ENCODE measurements at regions not wholly inside any gene's neighbourhood (a gene's known extent, or its start where the extent isn't known, plus 50 kb on each side); places are given as distances from the start of the nearest gene placed in this dataset.
"Not testable (repeated sequence)": the region's sequence is repeated elsewhere in the genome, so short reads cannot be mapped to it uniquely, and the experiment has no call there.

- no peak overlapping the region for H3K4me3 ChIP-seq (ENCODE audit: low read length)
- H3K9me3 ChIP-seq (ENCODE audit: insufficient read depth, low read depth, low read length) = no peaks in the 10 kb centered on the region
- H3K27ac ChIP-seq (ENCODE audit: low read length) = no peak overlapping the region
- H3K4me1 ChIP-seq (ENCODE audit: insufficient read depth, low read length) = no peaks in the 10 kb centered on the region
- H3K27me3 ChIP-seq (ENCODE audit: insufficient read depth, low read length) = peaks cover 27% of the 10 kb centered on the region
- H3K36me3 ChIP-seq (ENCODE audit: insufficient read depth, low read depth, low read length) = no peaks in the 10 kb centered on the region
- no peak overlapping the region for H3K9ac ChIP-seq (ENCODE audit: low read depth, low read length)
Measured at GRCh38 chr11:115982666-115983065, 478.5 kb upstream of the CADM1 start.

GRCh38 chr11:115981814-115982471 lies 477.7 kb upstream of the CADM1 start:
- Histone ChIP-seq H3K4me1 (ENCODE audit: insufficient read depth, low read length) (no peaks in the 10 kb centered on the region), H3K4me3 (ENCODE audit: low read length) (no peak overlapping the region), H3K27ac (ENCODE audit: low read length) (no peak overlapping the region), H3K36me3 (ENCODE audit: insufficient read depth, low read depth, low read length) (no peaks in the 10 kb centered on the region), H3K9ac (ENCODE audit: low read depth, low read length) (no peak overlapping the region), H3K9me3 (ENCODE audit: insufficient read depth, low read depth, low read length) (no peaks in the 10 kb centered on the region), H3K27me3 (ENCODE audit: insufficient read depth, low read length) (peaks cover 34% of the 10 kb centered on the region)

GRCh38 chr11:115981104-115981481 lies 476.9 kb upstream of the CADM1 start:
- H3K27ac ChIP-seq (ENCODE audit: low read length) = no peak overlapping the region
- no peak overlapping the region for H3K9ac ChIP-seq (ENCODE audit: low read depth, low read length)
- H3K9me3 ChIP-seq (ENCODE audit: insufficient read depth, low read depth, low read length) = no peaks in the 10 kb centered on the region
- H3K36me3 ChIP-seq (ENCODE audit: insufficient read depth, low read depth, low read length) = no peaks in the 10 kb centered on the region
- H3K4me3 ChIP-seq (ENCODE audit: low read length) = no peak overlapping the region
- peaks cover 2% of the 10 kb centered on the region; the same call in 1 of the 2 replicates for H3K4me1 ChIP-seq (ENCODE audit: insufficient read depth, low read length)
- H3K27me3 ChIP-seq (ENCODE audit: insufficient read depth, low read length) = peaks cover 43% of the 10 kb centered on the region

DNA sequence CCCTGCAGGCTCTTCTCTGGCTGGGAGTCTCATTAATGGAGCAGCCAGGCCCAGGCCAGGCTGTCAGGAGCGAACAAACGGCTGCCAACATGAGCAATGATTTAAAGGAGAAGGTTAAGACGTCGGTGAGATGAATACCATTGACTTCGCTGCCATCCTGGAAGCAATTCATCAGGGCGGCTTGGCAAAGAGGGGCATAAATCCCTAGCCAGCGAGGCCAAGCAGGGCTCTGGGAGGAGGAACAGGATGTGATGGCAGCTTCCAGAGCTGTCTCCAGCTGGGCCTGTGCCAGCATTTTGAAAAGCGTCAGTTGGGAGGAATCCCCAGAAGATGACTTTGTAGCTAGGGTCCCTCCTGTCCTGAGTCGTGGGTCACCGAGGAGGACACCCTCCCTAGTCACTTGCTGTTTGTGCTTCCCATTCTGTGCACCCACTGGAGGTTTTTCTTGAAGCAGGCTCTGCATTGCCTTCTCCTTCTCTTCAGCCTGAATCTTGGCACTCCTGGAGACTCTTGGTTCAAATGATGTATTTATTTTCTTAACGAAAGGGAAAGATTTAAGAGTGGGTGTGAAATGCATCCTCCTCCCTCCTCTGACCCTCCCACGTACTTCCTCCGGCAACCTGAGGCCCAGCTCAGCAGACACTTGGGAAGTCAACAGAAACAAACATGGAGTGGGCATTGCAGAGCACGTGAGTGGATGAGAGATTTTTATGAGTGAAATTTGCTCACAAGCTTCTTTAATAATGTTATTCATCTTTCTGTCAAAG lies 476.3 kb upstream of the CADM1 start:
- H3K9me3 ChIP-seq (ENCODE audit: insufficient read depth, low read depth, low read length) = no peaks in the 10 kb centered on the region
- no peak overlapping the region for H3K27ac ChIP-seq (ENCODE audit: low read length)
- H3K4me3 ChIP-seq (ENCODE audit: low read length) = no peak overlapping the region
- peaks cover 47% of the 10 kb centered on the region for H3K27me3 ChIP-seq (ENCODE audit: insufficient read depth, low read length)
- H3K4me1 ChIP-seq (ENCODE audit: insufficient read depth, low read length) = peaks cover 4% of the 10 kb centered on the region; the same call in 1 of the 2 replicates
- no peak overlapping the region for H3K9ac ChIP-seq (ENCODE audit: low read depth, low read length)
- no peaks in the 10 kb centered on the region for H3K36me3 ChIP-seq (ENCODE audit: insufficient read depth, low read depth, low read length)

DNA sequence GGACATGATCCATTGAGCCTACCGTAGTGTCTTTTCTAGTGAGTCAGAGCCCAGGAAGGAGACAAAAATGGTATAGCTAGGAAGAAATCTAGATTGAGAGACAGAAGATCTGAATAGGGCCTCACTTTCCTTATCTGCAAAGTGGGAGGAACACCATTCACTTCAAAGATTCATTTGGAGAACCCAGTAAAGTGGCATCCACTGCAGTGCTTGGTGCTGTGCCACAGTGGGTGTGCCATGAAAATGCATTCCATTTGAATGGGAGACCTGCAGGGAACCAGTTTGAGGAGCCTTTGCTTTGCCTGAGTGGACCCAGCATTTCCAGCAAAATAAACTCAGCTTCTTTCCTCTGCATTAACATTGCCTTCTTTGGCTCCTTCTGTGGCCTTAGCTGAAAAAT lies 470.5 kb upstream of the CADM1 start:
- Histone ChIP-seq H3K4me1 (ENCODE audit: insufficient read depth, low read length) (peaks cover 15% of the 10 kb centered on the region), H3K9me3 (ENCODE audit: insufficient read depth, low read depth, low read length) (no peaks in the 10 kb centered on the region), H3K4me3 (ENCODE audit: low read length) (peak overlapping the region; percentile 59), H3K9ac (ENCODE audit: low read depth, low read length) (peak overlapping the region; percentile 44; the same call in 1 of the 2 replicates), H3K27me3 (ENCODE audit: insufficient read depth, low read length) (peaks cover 55% of the 10 kb centered on the region), H3K36me3 (ENCODE audit: insufficient read depth, low read depth, low read length) (no peaks in the 10 kb centered on the region), H3K27ac (ENCODE audit: low read length) (no peak overlapping the region)

- Histone ChIP-seq H3K27me3 (ENCODE audit: insufficient read depth, low read length) (peaks cover 57% of the 10 kb centered on the region), H3K4me3 (ENCODE audit: low read length) (peak overlapping the region; percentile 40; the same call in 1 of the 2 replicates)
- not testable (repeated sequence) for H3K9ac ChIP-seq (ENCODE audit: low read depth, low read length); H3K36me3 ChIP-seq (ENCODE audit: insufficient read depth, low read depth, low read length); H3K27ac ChIP-seq (ENCODE audit: low read length); H3K9me3 ChIP-seq (ENCODE audit: insufficient read depth, low read depth, low read length); H3K4me1 ChIP-seq (ENCODE audit: insufficient read depth, low read length)
Measured at GRCh38 chr11:115967203-115967602, 463.0 kb upstream of the CADM1 start.

GRCh38 chr11:115965767-115966504 lies 461.7 kb upstream of the CADM1 start:
- no peak overlapping the region for H3K27ac ChIP-seq (ENCODE audit: low read length)

DNA sequence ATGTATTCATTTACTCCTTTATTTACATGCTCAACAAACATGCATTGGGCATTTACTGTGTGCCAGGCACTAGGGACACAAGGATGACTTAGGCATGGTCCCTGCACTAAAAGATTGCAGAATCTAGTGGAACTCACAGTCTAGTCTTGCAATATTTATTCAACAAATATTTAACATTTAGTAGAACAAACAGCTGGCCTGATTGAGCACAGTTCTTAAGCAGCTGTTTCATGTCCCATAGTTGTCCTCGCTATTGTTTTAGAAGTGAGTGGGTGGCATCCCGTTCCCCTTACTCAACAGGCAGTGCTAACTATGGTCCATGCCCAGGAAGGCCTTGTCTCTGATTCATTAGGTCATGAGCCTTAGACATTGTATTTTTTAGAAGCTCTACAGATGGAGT lies 459.9 kb upstream of the CADM1 start:
- H3K27me3 ChIP-seq (ENCODE audit: insufficient read depth, low read length) = peaks cover 59% of the 10 kb centered on the region
- H3K4me1 ChIP-seq (ENCODE audit: insufficient read depth, low read length) = no peaks in the 10 kb centered on the region; the same call in 1 of the 2 replicates
- no peaks in the 10 kb centered on the region for H3K36me3 ChIP-seq (ENCODE audit: insufficient read depth, low read depth, low read length)
- H3K9me3 ChIP-seq (ENCODE audit: insufficient read depth, low read depth, low read length) = no peaks in the 10 kb centered on the region
- no peak overlapping the region for H3K4me3 ChIP-seq (ENCODE audit: low read length)
- H3K9ac ChIP-seq (ENCODE audit: low read depth, low read length) = no peak overlapping the region
- no peak overlapping the region for H3K27ac ChIP-seq (ENCODE audit: low read length)

More at GRCh38 chr11:115965767-115966504, 461.7 kb upstream of the CADM1 start:
- no peaks in the 10 kb centered on the region; the same call in 1 of the 2 replicates for H3K4me1 ChIP-seq (ENCODE audit: insufficient read depth, low read length)
- H3K4me3 ChIP-seq (ENCODE audit: low read length) = no peak overlapping the region
- no peaks in the 10 kb centered on the region for H3K36me3 ChIP-seq (ENCODE audit: insufficient read depth, low read depth, low read length)
- no peak overlapping the region for H3K9ac ChIP-seq (ENCODE audit: low read depth, low read length)
- peaks cover 63% of the 10 kb centered on the region for H3K27me3 ChIP-seq (ENCODE audit: insufficient read depth, low read length)
- no peaks in the 10 kb centered on the region for H3K9me3 ChIP-seq (ENCODE audit: insufficient read depth, low read depth, low read length)

GRCh38 chr11:115963156-115963555 lies 458.9 kb upstream of the CADM1 start:
- Histone ChIP-seq H3K27me3 (ENCODE audit: insufficient read depth, low read length) (peaks cover 57% of the 10 kb centered on the region), H3K27ac (ENCODE audit: low read length) (no peak overlapping the region), H3K4me1 (ENCODE audit: insufficient read depth, low read length) (no peaks in the 10 kb centered on the region; the same call in 1 of the 2 replicates), H3K9ac (ENCODE audit: low read depth, low read length) (no peak overlapping the region), H3K36me3 (ENCODE audit: insufficient read depth, low read depth, low read length) (no peaks in the 10 kb centered on the region), H3K9me3 (ENCODE audit: insufficient read depth, low read depth, low read length) (no peaks in the 10 kb centered on the region), H3K4me3 (ENCODE audit: low read length) (no peak overlapping the region)

DNA sequence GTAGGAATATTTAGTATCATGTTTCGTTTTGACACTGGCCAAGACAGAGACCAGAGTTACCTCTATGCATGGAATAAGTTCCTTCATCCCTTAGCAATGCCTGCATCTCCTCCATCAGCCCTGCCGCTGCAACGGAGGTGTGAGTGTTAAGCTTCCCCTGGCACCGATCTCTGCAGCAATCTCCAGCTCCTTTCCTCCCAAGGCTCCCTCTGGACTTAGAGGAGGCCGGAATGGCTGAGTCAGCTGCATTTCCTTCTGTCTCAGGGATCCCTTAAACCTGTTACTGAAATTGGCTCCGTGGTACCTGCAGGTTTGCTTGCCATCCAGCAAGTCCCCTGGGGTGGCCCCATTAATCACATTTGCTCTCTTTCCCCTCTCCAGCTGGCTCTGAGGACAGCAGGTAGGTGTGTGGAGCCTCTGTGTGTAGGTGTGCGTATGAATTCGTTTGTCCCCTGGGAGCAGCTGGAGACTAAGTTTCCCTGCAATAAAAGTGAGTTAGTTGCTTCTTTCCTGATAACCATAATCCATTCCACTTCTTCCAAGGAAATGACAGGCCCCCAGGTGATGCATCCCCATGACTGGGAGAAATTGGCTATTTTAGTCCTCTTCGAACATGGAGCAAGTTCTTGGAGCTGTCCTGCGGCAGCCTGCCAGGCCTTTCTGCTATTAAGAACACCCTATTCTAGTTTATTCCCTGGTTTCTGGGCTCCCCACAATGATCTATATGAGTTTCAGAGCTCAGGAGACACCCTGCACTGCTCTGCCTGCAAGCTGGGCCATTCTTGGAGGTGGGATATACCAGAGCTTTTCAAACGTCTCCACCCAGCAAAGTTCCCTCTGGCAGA lies 457.2 kb upstream of the CADM1 start:
- Histone ChIP-seq H3K27me3 (ENCODE audit: insufficient read depth, low read length) (peaks cover 47% of the 10 kb centered on the region), H3K27ac (ENCODE audit: low read length) (no peak overlapping the region)

DNA sequence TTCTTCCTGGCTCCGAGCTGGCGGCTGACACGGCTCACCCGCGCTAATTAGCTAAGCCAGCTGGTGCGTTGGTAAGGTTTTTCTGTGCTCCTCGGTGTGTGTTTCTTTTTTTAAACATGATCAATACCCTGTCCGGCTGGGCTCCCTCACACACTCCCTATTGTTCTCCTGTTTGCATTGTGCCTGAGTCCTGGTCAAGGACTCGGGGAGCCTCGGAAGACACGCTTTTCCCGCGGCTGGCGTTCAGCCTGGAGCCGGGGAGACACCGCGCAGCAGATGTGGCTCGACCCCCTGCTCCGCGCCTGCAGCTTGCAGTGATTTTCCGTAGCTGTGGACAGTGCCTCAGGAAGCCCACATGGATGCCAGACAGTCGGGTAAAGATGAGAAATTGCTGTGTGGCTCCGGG lies 454.9 kb upstream of the CADM1 start:
- no peak overlapping the region for H3K27ac ChIP-seq (ENCODE audit: low read length)
- H3K9me3 ChIP-seq (ENCODE audit: insufficient read depth, low read depth, low read length) = no peaks in the 10 kb centered on the region
- H3K9ac ChIP-seq (ENCODE audit: low read depth, low read length) = no peak overlapping the region
- H3K4me3 ChIP-seq (ENCODE audit: low read length) = no peak overlapping the region
- peaks cover 24% of the 10 kb centered on the region; the same call in 1 of the 2 replicates for H3K27me3 ChIP-seq (ENCODE audit: insufficient read depth, low read length)
- no peaks in the 10 kb centered on the region for H3K36me3 ChIP-seq (ENCODE audit: insufficient read depth, low read depth, low read length)
- H3K4me1 ChIP-seq (ENCODE audit: insufficient read depth, low read length) = peaks cover 5% of the 10 kb centered on the region; the same call in 1 of the 2 replicates

More for the DNA sequence above, 457.2 kb upstream of the CADM1 start:
- no peaks in the 10 kb centered on the region for H3K36me3 ChIP-seq (ENCODE audit: insufficient read depth, low read depth, low read length)
- no peaks in the 10 kb centered on the region; the same call in 1 of the 2 replicates for H3K4me1 ChIP-seq (ENCODE audit: insufficient read depth, low read length)
- H3K9me3 ChIP-seq (ENCODE audit: insufficient read depth, low read depth, low read length) = no peaks in the 10 kb centered on the region
- H3K4me3 ChIP-seq (ENCODE audit: low read length) = no peak overlapping the region
- H3K9ac ChIP-seq (ENCODE audit: low read depth, low read length) = no peak overlapping the region

Measured in iPS-20b (cell line).